ENCODE measurements at regions not wholly inside any gene's neighbourhood (a gene's known extent, or its start where the extent isn't known, plus 50 kb on each side); places are given as distances from the start of the nearest gene placed in this dataset.

- H3K79me2 ChIP-seq (ENCODE audit: control insufficient read depth, insufficient read depth, low read length) = no peaks in the 10 kb centered on the region
- H3K36me3 ChIP-seq (ENCODE audit: control insufficient read depth in 2 of 2, extremely low read depth in 1 of 2, insufficient read depth in 2 of 2, low read length in 2 of 2) = no peaks in the 10 kb centered on the region
- no peaks in the 10 kb centered on the region for H3K9me1 ChIP-seq (ENCODE audit: control insufficient read depth, extremely low read depth, insufficient read depth, low read length)
- TF ChIP-seq CTCF (optimal IDR thresholded peaks at IDR 0.05 in 1 of 3, IDR thresholded peaks at IDR 0.05 in 1 of 3, conservative IDR thresholded peaks at IDR 0.05 in 1 of 3; ENCODE audit: extremely low read depth in 1 of 3, insufficient read depth in 2 of 3, low read length in 3 of 3) = no peak
- no peak for TF ChIP-seq EZH2 (IDR thresholded peaks at IDR 0.05; ENCODE audit: low read length)
- H3K4me2 ChIP-seq (ENCODE audit: control insufficient read depth, extremely low read depth, insufficient read depth, low read depth, low read length) = no peak overlapping the region
- peaks cover 3% of the 10 kb centered on the region for H3K9me3 ChIP-seq (ENCODE audit: control insufficient read depth, low read depth, low read length)
- no peak overlapping the region for H3K27ac ChIP-seq (ENCODE audit: control insufficient read depth, insufficient read depth, low read length)
- DNase-seq (ENCODE audit: low read depth, low spot score) (no peak), FAIRE-seq (no peak)
- no peaks in the 10 kb centered on the region for H3K4me1 ChIP-seq (ENCODE audit: control insufficient read depth, extremely low read depth, insufficient read depth, low read length)
- H3K4me3 ChIP-seq (ENCODE audit: control insufficient read depth in 2 of 3, extremely low read depth in 1 of 3, insufficient read depth in 2 of 3, low read depth in 1 of 3, low read length in 3 of 3) = no peak overlapping the region
- dilution Hi-C loops (cut with MboI; ENCODE audit: extremely low pct_ligation_motif_present, low sequenced_read_pairs) = no loop called here
- H3K9ac ChIP-seq (ENCODE audit: control insufficient read depth, extremely low read depth, insufficient read depth, low read length) = no peak overlapping the region
- H4K20me1 ChIP-seq (ENCODE audit: control insufficient read depth, extremely low read depth, insufficient read depth, low read length) = no peaks in the 10 kb centered on the region
- no peak overlapping the region for H2AFZ ChIP-seq (ENCODE audit: control insufficient read depth, low read length)
- H3K27me3 ChIP-seq (ENCODE audit: control insufficient read depth, extremely low read depth, insufficient read depth, low read length) = peaks cover 5% of the 10 kb centered on the region
Measured at GRCh38 chr18:79629249-79629558, 50.4 kb upstream of the CTDP1 start.

GRCh38 chr18:79629606-79630005, 50.0 kb upstream of the CTDP1 start:
- Histone ChIP-seq H2AFZ (ENCODE audit: control insufficient read depth, low read length) (no peak overlapping the region), H3K9ac (ENCODE audit: control insufficient read depth, extremely low read depth, insufficient read depth, low read length) (no peak overlapping the region), H4K20me1 (ENCODE audit: control insufficient read depth, extremely low read depth, insufficient read depth, low read length) (no peaks in the 10 kb centered on the region), H3K36me3 (ENCODE audit: control insufficient read depth in 2 of 2, extremely low read depth in 1 of 2, insufficient read depth in 2 of 2, low read length in 2 of 2) (no peaks in the 10 kb centered on the region), H3K4me1 (ENCODE audit: control insufficient read depth, extremely low read depth, insufficient read depth, low read length) (no peaks in the 10 kb centered on the region), H3K9me3 (ENCODE audit: control insufficient read depth, low read depth, low read length) (peaks cover 3% of the 10 kb centered on the region), H3K9me1 (ENCODE audit: control insufficient read depth, extremely low read depth, insufficient read depth, low read length) (no peaks in the 10 kb centered on the region), H3K4me3 (ENCODE audit: control insufficient read depth in 2 of 3, extremely low read depth in 1 of 3, insufficient read depth in 2 of 3, low read depth in 1 of 3, low read length in 3 of 3) (no peak overlapping the region), H3K79me2 (ENCODE audit: control insufficient read depth, insufficient read depth, low read length) (no peaks in the 10 kb centered on the region), H3K4me2 (ENCODE audit: control insufficient read depth, extremely low read depth, insufficient read depth, low read depth, low read length) (no peak overlapping the region), H3K27me3 (ENCODE audit: control insufficient read depth, extremely low read depth, insufficient read depth, low read length) (peaks cover 5% of the 10 kb centered on the region), H3K27ac (ENCODE audit: control insufficient read depth, insufficient read depth, low read length) (no peak overlapping the region)
- DNase-seq (ENCODE audit: low read depth, low spot score) (no peak), FAIRE-seq (no peak)
- no peak for TF ChIP-seq CTCF (optimal IDR thresholded peaks at IDR 0.05 in 1 of 3, IDR thresholded peaks at IDR 0.05 in 1 of 3, conservative IDR thresholded peaks at IDR 0.05 in 1 of 3; ENCODE audit: extremely low read depth in 1 of 3, insufficient read depth in 2 of 3, low read length in 3 of 3)
- dilution Hi-C loops (cut with MboI; ENCODE audit: extremely low pct_ligation_motif_present, low sequenced_read_pairs) = no loop called here
